HG03103 (cell line): ENCODE measurements at regions not wholly inside any gene's neighbourhood (a gene's known extent, or its start where the extent isn't known, plus 50 kb on each side); places are given as distances from the start of the nearest gene placed in this dataset.

Experiments
- ATAC-seq: cut with Tn5 transposase; IDR thresholded peaks from one replicate; pipeline ENCODE4 v1.9.1; 2021; ENCODE audit warnings: low read depth; ENCODE audit not compliant: unreplicated experiment

DNA sequence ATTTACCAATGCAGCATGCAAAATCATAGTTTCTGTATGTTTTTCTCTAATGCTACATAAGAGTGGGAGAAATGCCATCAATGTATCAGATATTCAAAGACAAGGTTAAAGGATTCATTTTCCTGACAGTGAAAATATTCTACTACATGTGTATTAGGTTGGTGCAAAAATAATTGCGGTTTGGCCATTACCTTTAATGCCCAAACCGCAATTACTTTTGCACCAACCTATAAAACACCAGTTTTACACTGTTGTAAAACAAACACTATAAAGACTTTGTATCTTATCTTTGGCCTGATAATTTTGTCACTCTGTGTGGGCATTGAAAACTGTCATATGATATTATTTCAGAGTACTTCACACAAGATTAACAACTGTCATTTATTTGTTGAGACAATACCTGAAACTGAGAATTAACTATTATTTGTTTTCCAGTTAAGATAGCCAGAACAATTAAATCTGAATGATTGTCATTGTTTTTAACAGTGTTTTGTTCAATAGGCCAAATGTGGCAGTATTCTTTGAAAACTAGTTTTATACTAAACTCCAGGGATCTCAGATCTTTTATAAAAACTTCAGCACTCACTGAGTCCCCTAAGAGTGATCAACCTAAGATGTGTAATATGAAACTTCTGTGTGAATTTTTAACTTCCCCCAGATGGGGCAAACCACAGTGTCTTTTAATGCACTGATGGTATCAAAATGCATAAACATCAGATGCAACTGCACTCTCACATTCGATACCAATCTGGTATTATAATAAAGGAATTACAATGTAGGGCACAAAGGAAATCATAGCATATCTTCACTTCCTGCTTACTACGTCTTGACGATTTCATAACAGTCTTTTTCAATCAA is 53.8 kb upstream of the FBN2 start:
- ATAC-seq = no peak

DNA sequence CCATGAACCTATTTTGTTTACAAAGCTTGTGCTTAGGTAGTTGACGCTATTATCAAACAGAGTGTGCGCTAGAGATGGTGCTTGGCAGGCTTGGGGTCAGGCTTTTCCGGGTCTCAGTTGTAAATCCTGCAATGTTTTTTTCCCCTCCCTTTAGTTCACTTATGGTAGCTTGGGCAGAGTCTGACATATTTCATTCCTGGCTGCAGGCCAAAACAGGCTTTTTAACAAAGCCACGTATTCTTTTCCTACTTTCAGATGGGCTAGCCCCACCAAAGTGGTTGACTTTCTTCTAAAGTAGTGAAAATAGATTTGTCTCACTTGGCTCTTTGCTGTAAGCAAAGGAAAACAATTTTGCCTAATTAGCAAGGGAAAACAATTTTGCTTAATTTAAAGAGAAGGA is 58.0 kb upstream of the FBN2 start:
- ATAC-seq = no peak

DNA sequence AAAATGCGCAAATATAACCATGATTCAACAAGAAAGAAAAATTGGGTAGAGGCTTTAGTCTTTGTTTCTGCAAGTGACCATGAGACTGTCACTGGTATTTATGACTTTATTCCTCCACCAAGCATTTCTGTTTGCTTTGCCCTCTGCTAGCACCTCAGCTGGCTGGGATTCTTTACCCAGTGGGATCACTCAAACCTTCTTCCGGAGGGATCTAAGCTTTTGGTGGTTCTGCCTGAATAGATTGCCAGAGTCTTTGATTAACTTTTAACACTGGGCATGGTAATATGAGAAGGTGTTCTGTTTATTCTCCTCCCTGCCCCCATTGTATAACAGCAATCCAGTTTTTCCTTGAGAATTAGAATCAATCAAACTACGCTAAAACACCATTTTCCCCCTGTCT is 59.1 kb upstream of the FBN2 start:
- no peak for ATAC-seq

DNA sequence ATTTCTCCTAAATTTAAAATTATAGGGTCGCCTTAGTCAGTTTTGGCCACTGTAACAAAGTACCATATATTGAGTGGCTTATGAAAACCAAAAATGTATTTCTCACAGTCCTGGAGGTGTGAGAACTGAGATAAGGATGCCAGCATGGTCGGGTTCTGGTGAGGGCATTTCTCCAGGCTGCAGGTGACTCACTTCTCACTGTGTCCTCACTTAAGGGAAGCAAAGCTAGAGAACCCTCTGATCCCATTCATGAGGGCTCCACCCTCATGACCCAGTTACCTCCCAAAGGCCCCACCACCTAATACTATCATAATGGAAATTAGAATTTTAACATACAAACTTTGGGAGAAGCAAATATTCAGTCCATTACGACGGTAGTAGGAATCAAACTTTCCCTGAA is 75.1 kb upstream of the FBN2 start:
- no peak for ATAC-seq

DNA sequence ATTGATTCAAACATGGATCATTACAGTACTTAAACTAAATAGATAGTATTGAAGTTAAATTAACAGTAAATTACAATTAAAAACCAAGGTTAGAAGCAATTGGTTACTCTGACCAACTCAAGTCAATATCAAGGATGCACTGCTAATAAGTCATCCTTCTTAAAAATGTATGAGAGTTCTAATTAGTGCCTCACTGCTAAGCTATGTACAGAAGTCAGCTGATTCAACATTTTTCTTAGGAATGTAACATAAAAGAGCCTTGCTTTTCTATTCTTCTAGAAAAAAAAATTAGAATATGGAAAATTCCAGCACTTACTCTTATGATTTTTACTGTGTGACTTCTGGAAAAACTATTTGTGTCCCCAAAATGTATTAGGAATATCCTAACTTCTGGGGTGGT is 75.7 kb upstream of the FBN2 start:
- ATAC-seq = no peak

DNA sequence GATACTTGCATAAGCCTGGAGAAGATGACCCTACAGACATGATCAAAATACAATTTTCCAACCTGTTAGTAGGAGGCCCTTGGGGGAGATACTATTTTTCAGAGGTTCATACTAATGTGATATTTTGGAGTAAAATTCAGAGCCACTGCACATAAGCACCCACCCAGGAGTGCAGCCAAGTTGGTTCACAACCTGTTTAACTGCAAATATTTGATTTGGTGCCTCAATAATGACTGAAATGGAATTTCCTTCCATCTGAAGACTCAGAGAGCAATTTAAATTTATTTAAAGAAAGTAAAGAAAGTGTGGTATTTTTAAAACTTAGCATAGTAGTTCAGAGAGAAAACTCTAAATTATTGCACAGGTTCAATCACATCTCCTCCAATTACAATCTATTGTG is 77.5 kb upstream of the FBN2 start:
- ATAC-seq = no peak

DNA sequence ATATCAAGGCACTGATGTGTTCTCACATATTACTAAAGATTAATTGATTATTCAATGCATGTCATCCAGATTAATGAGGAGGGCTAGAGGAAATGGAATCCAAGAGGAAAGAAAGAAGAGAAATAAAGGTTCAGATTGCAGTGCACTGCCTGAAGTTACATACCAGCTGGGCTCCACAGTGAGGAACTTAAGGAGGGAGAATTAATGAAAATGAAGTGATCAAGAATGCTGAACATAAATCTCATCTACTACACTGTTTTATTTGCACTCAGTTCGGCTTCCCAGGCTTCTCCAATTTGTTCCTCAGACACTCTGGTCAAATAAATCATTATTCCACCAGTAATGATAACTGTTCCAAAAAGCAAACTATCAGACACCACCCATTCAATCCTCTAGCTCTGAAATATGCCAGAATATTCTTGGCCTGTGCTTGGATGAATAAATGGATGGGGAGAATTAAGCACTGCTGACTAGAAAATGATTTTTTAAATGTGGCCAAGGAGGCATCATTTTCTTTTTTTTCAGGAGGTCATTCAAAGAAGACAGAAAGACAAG is 88.6 kb upstream of the FBN2 start:
- ATAC-seq = no peak

DNA sequence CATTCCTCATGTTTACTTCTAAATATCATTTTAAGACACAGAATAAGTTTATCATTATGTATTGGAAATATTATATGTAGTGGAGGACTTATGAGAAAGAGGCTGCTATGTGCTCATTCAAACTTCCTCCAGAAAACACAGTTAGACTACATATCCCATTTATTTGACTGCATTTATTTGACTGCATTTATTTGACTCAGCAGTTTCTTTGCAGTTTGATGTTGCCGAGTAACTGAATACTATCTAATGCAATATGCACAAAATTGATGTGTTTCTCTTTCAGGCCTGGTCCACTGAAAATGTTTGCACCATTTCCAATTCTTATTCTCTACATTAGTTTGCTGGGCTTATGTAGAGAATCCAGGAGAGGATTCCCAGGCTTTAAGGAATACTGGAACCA is 89.9 kb upstream of the FBN2 start:
- no peak for ATAC-seq

DNA sequence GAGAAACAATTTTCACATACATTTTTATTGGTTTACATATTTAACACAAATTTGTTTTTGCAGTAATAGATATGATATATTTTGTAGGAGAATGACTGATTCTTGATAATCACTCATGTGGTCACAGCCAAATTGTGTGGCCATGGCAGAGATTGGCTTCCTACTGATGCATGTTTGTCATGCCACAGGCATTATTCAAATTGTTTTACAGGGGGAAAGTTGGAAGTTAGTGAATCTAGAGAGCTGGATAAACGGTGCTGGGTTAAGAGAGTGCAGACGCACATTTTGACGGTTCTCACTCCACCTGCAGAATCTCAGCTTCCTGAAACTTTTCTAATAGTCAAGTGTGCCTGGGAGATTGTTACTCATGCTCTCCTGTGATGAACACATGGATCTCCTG is 91.1 kb upstream of the FBN2 start:
- ATAC-seq = no peak

DNA sequence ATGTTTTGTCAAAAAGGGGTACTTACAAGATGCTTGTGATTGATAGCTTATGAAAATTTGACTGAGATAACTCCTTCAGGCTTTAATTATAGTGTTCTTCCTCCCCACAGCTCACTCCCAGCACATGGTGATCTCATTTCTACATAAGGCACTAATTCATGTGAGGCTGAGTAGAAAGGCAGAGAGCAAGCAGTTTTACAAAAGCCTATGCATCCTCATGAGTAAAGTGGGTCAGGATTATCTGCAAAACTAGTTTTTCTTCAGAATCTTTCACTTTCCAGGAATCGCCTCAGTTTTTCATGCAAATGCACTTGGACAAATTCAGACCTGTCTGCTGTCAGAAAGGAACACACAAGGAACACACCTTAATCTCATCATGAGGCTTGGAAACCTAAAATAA is 92.1 kb upstream of the FBN2 start:
- ATAC-seq = no peak

DNA sequence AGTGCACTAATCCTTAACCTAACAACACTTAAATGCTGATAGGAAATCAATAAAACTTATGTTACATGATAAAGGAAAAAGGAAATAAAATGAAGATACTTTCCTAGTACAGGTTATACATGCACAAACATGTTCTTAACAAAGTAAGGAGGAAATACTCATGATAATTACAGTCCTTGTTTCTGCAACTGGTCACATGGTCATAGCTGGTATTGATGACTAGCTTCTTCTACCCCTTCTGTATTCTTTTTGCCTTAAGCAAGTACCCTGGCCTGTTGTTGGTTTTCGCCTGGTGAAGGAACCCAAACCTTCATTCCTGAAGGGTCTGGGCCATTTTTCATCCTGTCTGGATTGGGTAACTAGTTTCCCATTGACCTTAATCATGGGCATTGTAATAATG is 93.7 kb upstream of the FBN2 start:
- no peak for ATAC-seq

DNA sequence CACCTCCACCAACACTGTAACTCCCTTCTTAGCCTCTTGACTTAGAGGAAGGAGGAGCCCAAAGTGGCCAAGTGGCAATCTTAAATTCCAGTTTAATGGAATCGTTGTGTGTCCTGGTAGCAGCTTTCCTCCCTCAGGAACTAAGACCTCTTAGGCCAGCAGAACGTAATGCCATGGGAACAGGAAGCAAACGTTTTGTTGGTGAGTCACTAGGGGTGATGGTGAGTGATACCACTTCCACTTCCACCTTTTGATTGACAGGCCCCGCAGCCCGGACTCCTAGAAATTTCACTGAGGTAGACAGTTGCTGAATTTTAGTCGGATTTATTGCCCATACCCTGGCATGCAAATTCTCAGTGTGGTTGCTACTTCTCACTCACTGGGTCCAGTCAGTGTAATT is 94.2 kb upstream of the FBN2 start:
- no peak for ATAC-seq

DNA sequence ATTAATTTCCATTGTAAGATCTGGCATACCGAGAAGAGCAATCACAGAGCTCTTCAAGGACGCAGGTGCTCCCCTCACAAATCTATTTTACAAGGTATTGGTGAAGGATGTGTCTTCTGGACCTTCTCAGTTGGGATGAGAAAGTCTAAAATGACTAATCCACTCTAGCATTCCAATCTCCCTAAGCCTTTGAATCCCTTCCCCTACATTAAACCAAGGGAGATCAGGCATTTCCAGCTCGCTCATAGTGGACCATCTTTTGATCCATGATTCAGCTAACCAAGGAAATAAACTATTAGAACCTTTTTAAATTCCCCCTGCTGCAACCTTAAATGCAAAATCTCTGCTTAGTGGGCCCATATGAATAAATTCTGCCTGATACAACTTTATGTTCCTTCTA is 95.9 kb upstream of the FBN2 start:
- no peak for ATAC-seq

DNA sequence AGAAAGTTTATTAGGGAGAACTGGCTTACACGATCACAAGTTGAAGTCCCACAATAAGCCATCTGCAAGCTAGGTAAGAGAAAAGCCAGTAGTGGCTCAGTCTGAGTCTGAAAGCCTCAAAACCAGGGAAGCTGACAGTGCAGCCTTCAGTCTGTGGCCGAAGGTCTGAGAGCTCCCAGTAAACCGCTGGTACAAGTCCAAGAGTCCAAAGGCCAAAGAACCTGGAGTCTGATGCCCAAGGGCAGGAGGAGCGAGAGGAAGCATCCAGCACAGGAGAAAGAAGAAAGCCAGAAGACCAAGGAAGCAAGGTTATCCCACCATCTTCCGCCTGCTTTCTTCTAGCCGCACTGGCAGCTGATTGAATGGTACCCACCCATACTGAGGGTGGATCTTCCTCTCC is 97.3 kb upstream of the FBN2 start:
- ATAC-seq = no peak

DNA sequence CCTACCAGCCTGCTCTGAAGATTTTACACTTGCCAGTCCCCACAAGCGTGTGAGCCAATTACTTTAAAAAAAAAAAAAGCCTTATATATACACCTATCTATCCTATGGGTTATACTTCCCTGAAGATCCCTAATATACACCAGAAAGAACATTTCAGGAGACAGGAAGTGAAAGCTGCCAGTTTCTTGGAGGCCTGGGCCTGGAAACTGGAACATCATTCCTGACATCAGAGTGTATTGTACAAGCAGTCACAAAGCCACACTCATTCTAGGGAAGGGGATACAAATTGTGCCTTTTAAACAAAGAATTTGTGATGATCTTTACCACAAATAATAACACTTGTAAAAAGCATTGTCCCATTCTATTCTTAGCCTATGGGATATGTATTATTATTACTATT is 98.3 kb upstream of the FBN2 start:
- ATAC-seq = no peak

DNA sequence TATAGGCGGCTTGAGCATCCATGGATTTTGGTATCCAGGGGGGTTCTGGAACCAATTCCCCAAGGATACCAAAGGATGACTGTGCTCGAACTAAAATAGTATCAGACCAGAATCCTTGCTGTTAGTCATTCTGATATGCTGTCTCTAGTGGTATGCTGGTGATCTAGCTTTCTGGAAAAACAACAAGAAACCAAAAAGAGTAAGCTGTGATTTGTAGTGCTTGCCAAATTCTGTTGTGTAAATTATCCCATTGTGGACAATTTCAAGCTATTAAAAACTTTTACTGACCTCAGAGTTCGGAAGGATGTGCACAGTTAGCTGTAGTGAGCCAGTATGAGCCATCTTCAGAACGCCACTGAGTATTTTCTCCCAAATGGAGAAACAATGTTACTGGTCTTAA is 99.0 kb upstream of the FBN2 start:
- ATAC-seq = no peak

DNA sequence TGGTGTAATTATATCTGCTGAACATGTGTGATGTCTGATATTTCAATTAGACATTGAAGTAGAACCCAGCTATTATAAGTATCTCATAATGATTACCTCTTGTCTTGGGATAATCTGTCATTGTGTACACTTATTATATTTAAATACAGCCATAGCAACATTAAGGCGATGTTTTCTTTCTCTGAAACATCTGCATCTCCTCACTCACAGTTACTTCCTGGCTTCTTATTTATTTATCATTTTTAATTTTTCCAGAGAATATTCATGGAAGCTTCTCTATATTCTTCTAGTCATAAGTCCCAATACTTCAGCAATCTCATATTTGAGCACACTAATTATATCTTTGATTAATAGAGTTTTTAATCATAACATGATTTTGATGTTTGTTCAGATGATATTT is 103.8 kb upstream of the FBN2 start:
- ATAC-seq = no peak

DNA sequence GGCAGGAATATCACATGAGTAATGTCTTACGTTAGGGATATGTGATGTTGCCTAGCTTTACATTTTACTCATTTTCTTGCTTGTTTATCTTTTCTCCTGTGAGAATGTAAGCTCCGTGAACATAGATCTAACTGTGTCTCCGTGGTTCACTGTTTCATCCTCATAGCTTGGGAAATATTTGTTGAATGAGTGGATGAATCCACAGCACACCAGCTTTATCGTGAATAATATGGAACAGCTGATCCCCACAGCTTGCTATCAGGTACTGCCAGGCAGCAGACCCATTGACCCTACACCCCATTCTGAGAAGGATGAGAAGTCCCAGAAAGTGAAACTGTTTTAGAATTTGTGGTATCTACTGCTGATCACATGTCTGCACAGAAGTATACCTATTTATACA is 106.8 kb upstream of the FBN2 start:
- no peak for ATAC-seq

DNA sequence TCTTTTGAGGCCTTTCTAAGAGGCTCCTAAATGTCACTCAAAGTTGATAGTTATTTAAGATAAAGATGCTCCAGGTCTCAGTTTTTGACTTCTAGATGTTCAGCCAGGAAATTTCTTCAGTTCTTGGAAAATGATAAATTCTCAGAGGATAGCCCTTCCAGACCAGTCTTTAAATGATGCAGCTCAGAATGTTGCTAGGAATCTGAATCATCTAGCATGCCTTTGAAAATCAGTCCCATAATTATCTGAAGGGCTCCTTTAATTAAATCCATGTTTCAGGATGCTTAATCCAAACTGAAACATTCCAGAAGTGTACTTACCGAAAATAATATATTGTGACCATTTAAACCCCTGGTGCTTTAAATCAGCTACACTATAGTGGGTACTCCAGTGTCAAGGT is 107.5 kb upstream of the FBN2 start:
- no peak for ATAC-seq

DNA sequence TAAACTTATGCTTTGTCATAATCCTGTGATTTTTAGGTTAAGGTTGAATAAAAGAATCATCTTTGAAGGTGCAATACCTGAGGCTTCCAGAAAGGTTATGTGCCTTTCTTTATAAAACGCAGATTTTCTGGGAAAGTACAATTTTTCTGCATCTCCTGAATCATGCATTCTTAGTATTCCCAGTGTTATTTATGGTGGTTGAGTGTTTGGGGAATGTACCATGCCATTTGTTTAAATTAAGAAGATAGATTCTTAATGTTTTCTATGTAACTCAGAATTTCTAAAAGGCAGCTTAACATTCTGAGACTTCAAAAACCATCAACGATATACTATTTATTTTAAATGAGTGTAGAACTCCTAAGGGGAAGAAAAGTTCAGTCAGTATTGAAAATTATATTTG is 108.1 kb upstream of the FBN2 start:
- no peak for ATAC-seq

DNA sequence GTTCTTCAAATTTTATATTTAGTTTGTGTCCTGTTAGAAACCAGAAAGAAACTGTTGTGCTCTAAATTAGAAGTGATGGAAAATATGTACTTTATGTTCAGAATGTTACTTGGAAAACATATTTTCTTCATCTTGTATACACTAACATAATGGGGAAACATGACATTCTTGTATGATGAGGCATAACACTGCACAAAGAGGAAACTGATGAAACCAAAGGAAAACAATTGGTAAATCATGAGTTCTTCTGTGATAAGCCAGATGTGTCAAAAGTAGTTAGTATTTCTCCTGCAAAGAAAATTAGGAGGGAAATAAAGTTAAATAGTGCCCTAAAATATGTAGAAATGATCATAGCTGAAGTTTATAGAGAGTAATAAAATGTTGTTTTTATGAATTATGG is 111.1 kb upstream of the FBN2 start:
- no peak for ATAC-seq

DNA sequence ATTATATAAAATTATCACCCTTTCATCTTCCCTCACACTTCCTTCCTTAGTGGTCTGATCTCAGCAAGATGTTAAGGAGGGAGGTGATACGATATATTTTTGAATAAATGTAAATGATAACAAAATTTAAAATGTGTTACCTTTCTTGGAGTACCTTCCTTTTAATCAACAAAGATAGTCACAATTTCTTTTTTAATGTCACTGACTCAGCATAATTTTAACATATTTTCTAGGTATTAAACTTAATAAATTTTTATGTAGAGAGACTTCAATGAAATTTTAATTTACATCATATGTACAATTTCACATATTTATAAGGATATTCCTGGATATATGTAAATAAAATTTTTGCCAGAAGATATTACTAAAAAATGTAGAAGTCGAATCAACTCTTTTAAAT is 125.0 kb upstream of the FBN2 start:
- no peak for ATAC-seq
